Left lung (tissue), 4 donors: ENCODE measurements at regions not wholly inside any gene's neighbourhood (a gene's known extent, or its start where the extent isn't known, plus 50 kb on each side); places are given as distances from the start of the nearest gene placed in this dataset.

Experiments used
- ATAC-seq: fragments of 200-7000 bp; cut with Tn5 transposase; one replicate; pipeline ENCODE4 v1.9.1; 2020; ENCODE audit warnings: moderate library complexity
- DNase-seq, 4 donors: peaks; one replicate each; pipeline ENCODE4 v3.0.0-alpha.2; 2013 to 2020
- H3K27ac ChIP-seq, 2 donors: fragments of 200-600 bp; sonication (generic) in 1 of 2; one replicate each; pipeline versions ENCODE4 v1.5.0 to v1.8.0; 2020 to 2021
- H3K27me3 ChIP-seq, 2 donors: fragments of 200-600 bp; sonication (generic) in 1 of 2; one replicate each; pipeline versions ENCODE4 v1.5.0 to v1.8.0; 2020 to 2021
- H3K36me3 ChIP-seq, 2 donors: fragments of 200-600 bp; sonication (generic) in 1 of 2; one replicate each; pipeline versions ENCODE4 v1.5.0 to v1.8.0; 2020 to 2021
- H3K4me1 ChIP-seq, 2 donors: fragments of 200-600 bp; one replicate each; pipeline ENCODE4 v1.8.0; 2021
- H3K4me3 ChIP-seq, 2 donors: fragments of 200-600 bp; sonication (generic) in 1 of 2; one replicate each; pipeline versions ENCODE4 v1.5.0 to v1.8.0; 2020 to 2021; ENCODE audit warnings: mild to moderate bottlenecking in 1 of 2
- H3K9me3 ChIP-seq, 2 donors: fragments of 200-600 bp; sonication (generic) in 1 of 2; one replicate each; pipeline versions ENCODE4 v1.5.0 to v1.8.0; 2020 to 2021
- intact Hi-C, 2 donors: fragments of 100-400 bp; cut with DNase I; formaldehyde crosslinking; loops; one replicate each; pipeline versions ENCODE4 v1.11.2 to v1.14.2; 2022
- TF ChIP-seq, protein P1 (sequence below), 2 donors: fragments of 200-600 bp; sonication (generic) in 1 of 2; IDR thresholded peaks; one replicate each; pipeline versions ENCODE4 v1.5.0 to v1.8.0; 2021; ENCODE audit warnings: antibody characterized with exemption in 2 of 2
- donor health status: DM: no; HTN: yes; CAD: no.
- donor health status: DM: no; HTN: no; CAD: no.

DNA sequence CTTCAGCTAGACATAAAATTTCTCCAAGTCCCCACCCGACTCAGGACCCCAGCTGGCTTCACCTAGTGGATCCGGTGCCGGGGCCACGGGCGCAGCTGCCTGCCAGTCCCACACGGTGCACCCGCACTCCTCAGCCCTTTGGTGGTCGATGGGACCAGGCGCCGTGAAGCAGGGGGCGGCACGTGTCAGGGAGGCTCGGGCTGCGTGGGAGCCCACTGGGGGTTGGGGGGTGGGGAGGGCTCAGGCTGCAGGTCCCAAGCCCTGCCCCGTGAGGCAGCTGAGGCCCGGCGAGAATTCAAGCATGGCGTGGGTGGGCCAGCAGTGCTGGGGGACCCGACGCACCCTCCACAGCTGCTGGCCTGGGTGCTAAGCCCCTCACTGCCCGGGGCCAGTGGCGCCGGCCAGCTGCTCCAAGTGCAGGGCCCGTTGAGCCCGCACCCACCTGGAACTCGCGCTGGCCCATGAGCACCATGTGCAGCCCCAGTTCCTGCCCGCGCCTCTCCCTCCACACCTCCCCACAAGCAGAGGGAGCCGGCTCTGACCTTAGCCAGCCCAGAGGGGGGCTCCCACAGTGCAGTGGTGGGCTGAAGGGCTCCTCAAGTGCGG, 747.0 kb downstream of the FAM181B start:
- Histone ChIP-seq H3K9me3 (peaks cover 0 to 23% of the 10 kb centered on the region in 2 donors), H3K27me3 (no peaks in the 10 kb centered on the region), H3K27ac (no peak overlapping the region), H3K36me3 (no peaks in the 10 kb centered on the region), H3K4me3 (no peak overlapping the region), H3K4me1 (no peaks in the 10 kb centered on the region)
- TF ChIP-seq, protein P1, sequence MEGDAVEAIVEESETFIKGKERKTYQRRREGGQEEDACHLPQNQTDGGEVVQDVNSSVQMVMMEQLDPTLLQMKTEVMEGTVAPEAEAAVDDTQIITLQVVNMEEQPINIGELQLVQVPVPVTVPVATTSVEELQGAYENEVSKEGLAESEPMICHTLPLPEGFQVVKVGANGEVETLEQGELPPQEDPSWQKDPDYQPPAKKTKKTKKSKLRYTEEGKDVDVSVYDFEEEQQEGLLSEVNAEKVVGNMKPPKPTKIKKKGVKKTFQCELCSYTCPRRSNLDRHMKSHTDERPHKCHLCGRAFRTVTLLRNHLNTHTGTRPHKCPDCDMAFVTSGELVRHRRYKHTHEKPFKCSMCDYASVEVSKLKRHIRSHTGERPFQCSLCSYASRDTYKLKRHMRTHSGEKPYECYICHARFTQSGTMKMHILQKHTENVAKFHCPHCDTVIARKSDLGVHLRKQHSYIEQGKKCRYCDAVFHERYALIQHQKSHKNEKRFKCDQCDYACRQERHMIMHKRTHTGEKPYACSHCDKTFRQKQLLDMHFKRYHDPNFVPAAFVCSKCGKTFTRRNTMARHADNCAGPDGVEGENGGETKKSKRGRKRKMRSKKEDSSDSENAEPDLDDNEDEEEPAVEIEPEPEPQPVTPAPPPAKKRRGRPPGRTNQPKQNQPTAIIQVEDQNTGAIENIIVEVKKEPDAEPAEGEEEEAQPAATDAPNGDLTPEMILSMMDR (IDR thresholded peaks at IDR 0.05): no peak
- no peak for DNase-seq
- intact Hi-C loops: no loop called here
- ATAC-seq: no peak

DNA sequence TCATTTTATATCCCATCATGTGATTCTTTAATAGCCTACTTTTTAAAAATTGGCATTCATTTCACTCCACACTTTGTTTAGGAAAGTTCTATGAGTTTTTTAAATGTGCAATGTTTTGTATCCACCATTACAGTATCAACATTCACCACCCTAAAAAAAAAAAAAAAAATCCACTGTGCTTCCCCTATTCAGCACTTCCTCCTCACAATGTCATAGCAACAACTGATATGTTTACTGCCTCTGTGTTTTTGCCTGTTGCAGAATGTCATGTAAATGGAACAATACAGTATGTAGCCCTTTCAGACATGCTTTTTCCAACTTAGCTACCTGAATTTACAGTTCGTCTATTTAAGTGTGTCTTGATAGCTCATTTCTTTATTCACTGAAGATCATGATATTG, 754.2 kb downstream of the FAM181B start:
- no peaks in the 10 kb centered on the region for H3K4me1 ChIP-seq
- no peak for ATAC-seq
- TF ChIP-seq, protein P1 (IDR thresholded peaks at IDR 0.05): no peak
- intact Hi-C loops: no loop called here
- H3K27me3 ChIP-seq: no peaks in the 10 kb centered on the region
- H3K27ac ChIP-seq: no peak overlapping the region
- no peaks in the 10 kb centered on the region for H3K36me3 ChIP-seq
- no peak overlapping the region for H3K4me3 ChIP-seq
- H3K9me3 ChIP-seq: peaks cover 0 to 3% of the 10 kb centered on the region in 2 donors
- no peak for DNase-seq

DNA sequence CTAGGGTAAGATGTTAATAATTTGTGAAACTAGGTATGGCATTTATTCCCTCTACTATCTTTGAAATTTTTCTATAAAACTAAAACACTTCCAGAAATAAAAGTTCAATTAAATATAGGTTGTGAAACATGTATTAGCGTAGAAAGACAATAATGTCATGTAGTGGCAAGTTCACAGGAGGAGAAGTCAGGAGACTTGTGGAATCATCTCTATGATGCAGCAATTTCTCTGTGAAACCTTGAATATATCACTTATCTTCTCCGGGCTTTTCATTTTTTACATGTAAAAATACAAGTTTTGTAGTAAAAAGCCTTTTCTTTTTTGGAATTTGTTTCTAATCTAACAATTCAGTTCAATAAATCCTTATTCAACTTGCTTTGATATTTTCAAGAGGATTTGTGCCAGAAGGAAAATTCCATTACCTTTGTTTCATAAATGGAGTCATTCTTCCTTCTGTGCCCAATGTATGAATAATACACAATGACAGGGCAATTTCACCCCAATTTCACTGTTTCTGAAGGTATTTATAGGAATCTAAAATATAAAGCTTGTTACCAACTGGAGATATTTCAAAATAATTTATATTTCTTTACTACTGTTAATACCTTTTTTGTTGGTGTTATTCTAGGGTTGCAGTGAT, 758.3 kb downstream of the FAM181B start:
- TF ChIP-seq, protein P1 (IDR thresholded peaks at IDR 0.05): no peak
- Histone ChIP-seq H3K27ac (no peak overlapping the region), H3K4me1 (no peaks in the 10 kb centered on the region), H3K27me3 (no peaks in the 10 kb centered on the region), H3K4me3 (no peak overlapping the region), H3K36me3 (no peaks in the 10 kb centered on the region), H3K9me3 (peaks cover 0 to 3% of the 10 kb centered on the region in 2 donors)
- DNase-seq: no peak
- intact Hi-C loops: no loop called here
- no peak for ATAC-seq

DNA sequence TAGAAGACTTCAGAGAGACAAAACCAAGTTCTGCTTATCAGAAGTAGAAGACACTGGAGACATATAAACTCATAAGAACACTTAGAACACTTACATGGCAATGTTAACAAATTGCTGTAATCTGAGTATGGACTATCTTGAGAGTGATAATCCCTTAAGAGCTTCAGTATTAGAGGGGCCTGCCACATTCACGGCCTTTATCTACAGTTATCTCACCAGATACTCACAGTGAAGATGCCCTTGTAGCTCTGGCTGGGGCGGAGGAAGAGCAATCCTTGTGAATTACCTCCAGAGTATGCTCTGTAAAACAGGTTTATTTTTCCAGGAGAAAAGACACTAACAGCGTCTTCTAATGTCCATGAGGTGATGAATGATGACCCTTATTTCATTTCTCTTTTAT, 762.8 kb downstream of the FAM181B start:
- no peaks in the 10 kb centered on the region for H3K4me1 ChIP-seq
- TF ChIP-seq, protein P1 (IDR thresholded peaks at IDR 0.05): no peak
- intact Hi-C loops: no loop called here
- H3K9me3 ChIP-seq: no peaks in the 10 kb centered on the region
- H3K27me3 ChIP-seq: no peaks in the 10 kb centered on the region
- ATAC-seq (no peak), DNase-seq (no peak)
- no peaks in the 10 kb centered on the region for H3K36me3 ChIP-seq
- no peak overlapping the region for H3K4me3 ChIP-seq
- no peak overlapping the region for H3K27ac ChIP-seq

DNA sequence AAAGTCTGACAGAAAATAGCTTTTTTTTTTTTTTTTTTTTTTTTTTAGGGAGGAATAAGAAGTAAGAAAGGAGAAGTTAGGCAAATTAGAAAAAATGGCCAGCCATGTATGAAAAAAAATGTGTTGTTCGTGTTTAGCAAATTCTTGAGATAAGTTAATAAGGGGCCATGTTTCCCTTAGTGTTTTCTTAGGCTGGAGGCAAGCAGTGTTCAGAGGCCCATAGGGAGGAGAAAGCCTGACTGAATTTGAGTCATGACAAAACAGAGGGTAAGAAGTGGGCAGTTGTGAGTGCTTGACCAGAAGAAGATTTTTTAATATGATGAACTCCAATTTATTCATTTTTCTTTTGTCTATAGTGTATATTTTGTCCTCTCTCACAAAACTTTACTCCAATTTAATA, 766.4 kb downstream of the FAM181B start:
- DNase-seq: no peak
- no peak overlapping the region for H3K27ac ChIP-seq
- no peak for ATAC-seq
- TF ChIP-seq, protein P1 (IDR thresholded peaks at IDR 0.05): no peak
- no peaks in the 10 kb centered on the region for H3K36me3 ChIP-seq
- no peak overlapping the region for H3K4me3 ChIP-seq
- no peaks in the 10 kb centered on the region for H3K27me3 ChIP-seq
- intact Hi-C loops: no loop called here
- H3K9me3 ChIP-seq: no peaks in the 10 kb centered on the region
- H3K4me1 ChIP-seq: no peaks in the 10 kb centered on the region
